DOHH2 (cell line): ENCODE measurements at regions not wholly inside any gene's neighbourhood (a gene's known extent, or its start where the extent isn't known, plus 50 kb on each side); places are given as distances from the start of the nearest gene placed in this dataset.

Experiments
- H3F3A ChIP-seq: fragments of 200-600 bp; sonication (generic), shearing (Covaris generic); 2 replicates; pipeline ENCODE4 v1.6.0; 2016; ENCODE audit warnings: antibody characterized with exemption, mild to moderate bottlenecking; ENCODE audit not compliant: control insufficient read depth, insufficient read depth
- H3K27ac ChIP-seq: fragments of 200-600 bp; sonication (generic); 2 replicates; pipeline ENCODE4 v1.5.1; 2014; ENCODE audit warnings: low read depth, mild to moderate bottlenecking, low read length, moderate library complexity
- H3K27me3 ChIP-seq: fragments of 200-600 bp; sonication (generic); 2 replicates; pipeline ENCODE4 v1.6.1; 2014; ENCODE audit warnings: mild to moderate bottlenecking, low read length, mixed read lengths; ENCODE audit not compliant: control insufficient read depth
- H3K36me3 ChIP-seq: fragments of 200-600 bp; sonication (generic); 2 replicates; pipeline ENCODE4 v1.6.1; 2014; ENCODE audit warnings: mild to moderate bottlenecking, low read length, moderate library complexity, mixed read lengths; ENCODE audit not compliant: control insufficient read depth
- H3K4me1 ChIP-seq: fragments of 200-600 bp; sonication (generic); 2 replicates; pipeline ENCODE4 v1.6.1; 2014; ENCODE audit warnings: mild to moderate bottlenecking, low read length, mixed read lengths; ENCODE audit not compliant: control insufficient read depth
- H3K4me2 ChIP-seq: fragments of 200-600 bp; sonication (generic); 2 replicates; pipeline ENCODE4 v1.6.0; 2014; ENCODE audit warnings: mild to moderate bottlenecking, low read length, moderate library complexity
- H3K4me3 ChIP-seq: fragments of 200-600 bp; sonication (generic); 2 replicates; pipeline ENCODE4 v1.5.1; 2014; ENCODE audit warnings: mild to moderate bottlenecking, low read length, mixed read lengths
- H3K79me2 ChIP-seq: fragments of 200-600 bp; sonication (generic); 2 replicates; pipeline ENCODE4 v1.6.1; 2014; ENCODE audit warnings: mild to moderate bottlenecking, low read length, mixed read lengths; ENCODE audit not compliant: control insufficient read depth
- H3K9me2 ChIP-seq: fragments of 200-600 bp; sonication (generic); replicated peaks from 2 replicates; pipeline ENCODE4 v1.6.1; 2014; ENCODE audit warnings: mild to moderate bottlenecking, low read length, mixed read lengths; ENCODE audit not compliant: control insufficient read depth
- H3K9me3 ChIP-seq: fragments of 200-600 bp; sonication (generic); 2 replicates; pipeline ENCODE4 v1.6.1; 2014; ENCODE audit warnings: antibody characterized with exemption, low read length, mixed read lengths; ENCODE audit not compliant: control insufficient read depth, insufficient read depth
- H4K20me1 ChIP-seq: fragments of 200-600 bp; sonication (generic); 2 replicates; pipeline ENCODE4 v1.6.0; 2014; ENCODE audit warnings: low read depth, mild to moderate bottlenecking, antibody characterized with exemption, low read length, moderate library complexity; ENCODE audit not compliant: control insufficient read depth, insufficient read depth
- EZH2phosphoT487 ChIP-seq: fragments of 200-600 bp; sonication (generic); IDR thresholded peaks from 2 replicates; pipeline ENCODE4 v1.6.1; 2017; ENCODE audit warnings: borderline replicate concordance, mild to moderate bottlenecking, antibody characterized with exemption, low read length, moderate library complexity, mixed read lengths
- TF ChIP-seq, protein P1 (sequence below): fragments of 200-600 bp; sonication (generic); IDR thresholded peaks from one replicate; pipeline ENCODE4 v1.5.1; 2014; ENCODE audit warnings: antibody characterized with exemption, mild to moderate bottlenecking, low read depth, low read length; ENCODE audit not compliant: poor library complexity, severe bottlenecking

DNA sequence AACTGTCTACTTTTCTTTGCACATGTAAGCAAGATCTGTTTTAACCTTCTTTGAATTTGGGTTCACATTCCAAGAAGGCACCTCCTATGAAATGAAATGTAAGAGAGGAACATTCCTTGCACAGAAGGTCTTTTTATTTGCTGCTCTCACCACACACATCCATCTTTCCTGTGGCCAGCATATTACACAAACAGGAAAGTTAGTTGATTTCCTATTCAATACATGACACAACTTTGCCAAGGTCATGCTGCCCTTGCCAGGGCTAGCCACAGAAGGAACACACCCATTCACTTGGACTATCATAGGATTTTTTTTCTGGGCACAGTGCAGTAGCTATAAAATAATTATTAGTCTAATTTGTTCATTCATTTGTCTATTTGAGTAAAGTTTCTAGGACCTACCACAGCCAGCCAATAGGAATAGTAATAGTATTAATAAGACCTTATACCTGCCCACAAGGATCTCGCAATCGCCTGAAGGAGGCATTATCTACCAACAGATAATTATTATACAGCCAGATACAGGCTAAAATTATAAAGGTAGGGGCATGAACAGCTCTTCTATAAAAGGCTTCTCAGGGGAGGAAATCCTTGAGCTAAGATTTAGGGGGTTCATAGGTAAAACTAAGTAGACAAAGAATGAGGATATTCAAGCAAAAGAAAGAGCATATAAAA is 78.1 kb upstream of the NREP start:
- H3K36me3 ChIP-seq = no peaks in the 10 kb centered on the region
- no peaks in the 10 kb centered on the region for H3F3A ChIP-seq
- H3K4me1 ChIP-seq = no peaks in the 10 kb centered on the region
- no peaks in the 10 kb centered on the region for H4K20me1 ChIP-seq
- no peaks in the 10 kb centered on the region for H3K79me2 ChIP-seq
- H3K9me2 ChIP-seq = no peaks in the 10 kb centered on the region
- H3K4me3 ChIP-seq = no peak overlapping the region
- TF ChIP-seq, protein P1, sequence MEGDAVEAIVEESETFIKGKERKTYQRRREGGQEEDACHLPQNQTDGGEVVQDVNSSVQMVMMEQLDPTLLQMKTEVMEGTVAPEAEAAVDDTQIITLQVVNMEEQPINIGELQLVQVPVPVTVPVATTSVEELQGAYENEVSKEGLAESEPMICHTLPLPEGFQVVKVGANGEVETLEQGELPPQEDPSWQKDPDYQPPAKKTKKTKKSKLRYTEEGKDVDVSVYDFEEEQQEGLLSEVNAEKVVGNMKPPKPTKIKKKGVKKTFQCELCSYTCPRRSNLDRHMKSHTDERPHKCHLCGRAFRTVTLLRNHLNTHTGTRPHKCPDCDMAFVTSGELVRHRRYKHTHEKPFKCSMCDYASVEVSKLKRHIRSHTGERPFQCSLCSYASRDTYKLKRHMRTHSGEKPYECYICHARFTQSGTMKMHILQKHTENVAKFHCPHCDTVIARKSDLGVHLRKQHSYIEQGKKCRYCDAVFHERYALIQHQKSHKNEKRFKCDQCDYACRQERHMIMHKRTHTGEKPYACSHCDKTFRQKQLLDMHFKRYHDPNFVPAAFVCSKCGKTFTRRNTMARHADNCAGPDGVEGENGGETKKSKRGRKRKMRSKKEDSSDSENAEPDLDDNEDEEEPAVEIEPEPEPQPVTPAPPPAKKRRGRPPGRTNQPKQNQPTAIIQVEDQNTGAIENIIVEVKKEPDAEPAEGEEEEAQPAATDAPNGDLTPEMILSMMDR = no peak
- TF ChIP-seq EZH2phosphoT487 = no peak
- 0 out of 2 replicates have a peak, but pooled peaks cover 2% of the 10 kb centered on the region for H3K27me3 ChIP-seq
- no peak overlapping the region for H3K4me2 ChIP-seq
- no peaks in the 10 kb centered on the region for H3K9me3 ChIP-seq
- H3K27ac ChIP-seq = no peak overlapping the region

DNA sequence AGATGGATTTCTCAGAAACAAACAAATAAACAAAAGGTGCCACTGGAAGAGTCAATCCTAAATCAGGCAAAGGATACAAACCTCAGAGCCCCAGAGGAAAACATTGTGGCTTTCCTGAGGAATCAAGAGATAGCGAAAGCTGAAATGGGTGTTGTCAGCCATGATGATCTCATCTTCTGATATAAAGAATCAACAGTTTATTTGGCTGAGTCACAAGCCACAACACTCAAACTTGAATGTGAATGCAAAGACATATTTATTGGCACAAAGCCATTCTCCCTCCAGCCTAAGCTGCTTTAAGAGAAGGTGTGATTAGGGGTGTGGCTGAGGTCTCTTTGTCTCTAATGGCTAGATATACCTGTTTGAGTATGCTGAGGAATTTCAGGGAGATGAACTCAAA is 73.3 kb upstream of the NREP start:
- H3K79me2 ChIP-seq = no peaks in the 10 kb centered on the region
- no peak overlapping the region for H3K4me2 ChIP-seq
- no peaks in the 10 kb centered on the region for H3K36me3 ChIP-seq
- TF ChIP-seq, protein P1 = no peak
- TF ChIP-seq EZH2phosphoT487 = no peak
- H3K9me3 ChIP-seq = peaks cover 5% of the 10 kb centered on the region; the same call in 1 of the 2 replicates
- H3K27me3 ChIP-seq = 0 out of 2 replicates have a peak, but pooled peaks cover under 1% of the 10 kb centered on the region
- H3K9me2 ChIP-seq = no peaks in the 10 kb centered on the region
- no peak overlapping the region for H3K4me3 ChIP-seq
- no peaks in the 10 kb centered on the region for H3F3A ChIP-seq
- no peaks in the 10 kb centered on the region for H3K4me1 ChIP-seq
- no peaks in the 10 kb centered on the region for H4K20me1 ChIP-seq
- no peak overlapping the region for H3K27ac ChIP-seq

DNA sequence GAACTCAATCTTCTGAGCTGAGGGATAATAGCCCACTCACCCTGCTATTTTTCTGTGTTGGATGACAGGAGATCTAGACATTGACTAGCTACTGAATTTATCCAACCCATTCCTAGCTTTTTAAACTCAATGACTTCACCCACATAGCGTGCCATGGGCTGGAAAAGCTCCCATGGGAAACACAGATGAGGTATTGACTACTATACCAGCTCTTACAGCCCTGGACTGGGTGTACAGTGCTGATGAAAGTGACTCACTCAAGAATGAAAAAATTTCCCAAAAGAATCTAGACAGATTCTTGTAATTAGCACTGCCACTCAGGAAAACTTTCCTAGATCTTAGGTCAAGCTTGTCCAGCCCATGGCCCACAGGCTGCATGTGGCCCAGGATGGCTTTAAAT is 72.7 kb upstream of the NREP start:
- no peak for TF ChIP-seq EZH2phosphoT487
- TF ChIP-seq, protein P1 = no peak
- Histone ChIP-seq H3K27ac (no peak overlapping the region), H3K4me3 (no peak overlapping the region), H3K9me2 (no peaks in the 10 kb centered on the region), H3K36me3 (no peaks in the 10 kb centered on the region), H3K79me2 (no peaks in the 10 kb centered on the region), H3K4me2 (no peak overlapping the region), H3K27me3 (no peaks in the 10 kb centered on the region), H3K9me3 (peaks cover 5% of the 10 kb centered on the region; the same call in 1 of the 2 replicates), H4K20me1 (no peaks in the 10 kb centered on the region), H3F3A (no peaks in the 10 kb centered on the region), H3K4me1 (no peaks in the 10 kb centered on the region)
